Suppressor macrophage (primary cell): ENCODE measurements at regions not wholly inside any gene's neighbourhood (a gene's known extent, or its start where the extent isn't known, plus 50 kb on each side); places are given as distances from the start of the nearest gene placed in this dataset.
"Not testable (repeated sequence)": the region's sequence is repeated elsewhere in the genome, so short reads cannot be mapped to it uniquely, and the experiment has no call there.

Source experiments
- DNase-seq, 4 experiments: peaks; one replicate each; pipeline ENCODE4 v3.0.0-alpha.2; 2020 to 2022

DNA sequence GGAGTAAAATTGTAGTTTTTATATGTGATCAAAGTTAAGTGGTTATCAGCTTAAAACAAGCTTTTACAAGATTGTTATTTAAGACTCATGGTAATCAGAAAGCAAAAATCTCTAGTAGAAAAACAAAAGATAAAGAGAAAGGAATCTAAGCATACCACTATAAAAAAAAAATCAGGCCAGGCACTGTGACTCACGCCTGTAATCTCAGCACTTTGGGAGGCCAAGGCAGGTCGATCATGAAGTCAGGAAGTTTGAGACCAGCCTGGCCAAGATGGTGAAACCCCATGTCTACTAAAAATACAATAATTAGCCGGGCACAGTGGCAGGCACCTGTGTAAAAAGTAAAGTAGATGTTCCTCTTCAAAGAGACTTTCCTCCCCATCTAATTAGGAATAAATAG lies 265.9 kb upstream of the NRP1 start:
- DNase-seq: no peak

DNA sequence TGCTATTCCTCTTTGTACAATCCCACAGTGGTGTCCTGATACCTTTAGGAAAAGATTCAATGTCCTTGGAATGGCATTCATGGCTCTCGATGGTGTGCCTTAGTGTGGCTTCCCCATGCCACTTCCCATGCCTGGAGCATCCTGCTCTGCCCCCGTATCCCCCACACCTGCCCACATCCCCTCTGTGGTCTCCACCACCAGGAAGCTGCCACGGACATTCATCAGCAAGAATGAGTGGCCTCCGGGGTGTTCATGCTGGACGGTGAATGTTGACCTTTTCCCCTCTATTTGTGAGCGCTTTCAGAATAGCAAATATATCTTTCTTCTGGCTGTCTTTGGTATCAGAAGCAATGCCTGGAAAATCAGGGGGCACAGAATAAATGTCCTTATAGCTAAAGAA lies 262.0 kb upstream of the NRP1 start:
- DNase-seq: no peak

DNA sequence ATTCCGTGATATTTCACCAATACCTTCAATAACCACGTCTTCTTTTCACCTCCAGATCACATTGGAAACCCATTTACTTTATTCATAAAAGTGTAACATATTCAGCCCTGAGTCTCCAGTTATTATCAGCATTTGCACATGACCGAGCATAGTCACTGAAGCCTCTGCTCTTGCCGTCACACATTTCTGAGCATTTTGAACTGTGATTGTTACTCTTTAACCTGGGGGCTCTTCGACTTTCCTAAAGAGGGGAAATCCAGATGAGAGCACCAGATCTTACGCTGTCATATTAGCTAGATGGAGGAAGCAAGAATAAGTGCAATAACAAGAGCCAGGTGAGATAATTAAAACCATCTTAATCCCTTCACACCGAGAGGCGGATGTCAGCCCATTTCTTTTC lies 260.0 kb upstream of the NRP1 start:
- no peak for DNase-seq

DNA sequence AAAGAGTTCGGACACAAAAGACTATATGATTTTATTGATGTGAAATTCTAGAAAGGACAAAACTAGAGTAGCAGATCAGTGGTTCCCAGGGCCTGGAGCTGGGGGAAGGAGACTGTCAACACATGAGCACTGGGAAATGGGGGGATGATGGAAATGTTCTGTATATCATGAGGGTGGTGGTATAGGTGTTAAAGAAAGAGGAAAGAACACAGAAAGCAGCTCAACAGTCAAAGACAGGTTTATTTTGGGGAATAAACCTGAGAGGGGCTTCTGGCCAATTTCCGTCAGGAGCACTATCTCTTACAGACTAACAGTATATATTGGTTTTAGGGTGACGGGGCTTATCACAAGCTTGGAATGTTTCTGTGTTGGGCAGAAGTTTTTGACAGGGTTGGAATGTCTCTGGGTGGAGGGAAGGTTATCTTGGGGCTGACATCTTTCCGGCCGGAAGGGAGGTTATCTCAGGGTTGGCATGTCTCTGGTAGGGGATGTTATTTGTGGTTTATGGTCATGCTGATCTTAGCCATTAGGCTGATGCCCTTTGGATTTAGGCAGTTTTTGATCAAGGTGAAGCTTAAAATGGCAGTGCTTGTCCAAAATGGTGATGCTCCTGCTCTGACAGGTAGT lies 254.6 kb upstream of the NRP1 start:
- DNase-seq: no peak

DNA sequence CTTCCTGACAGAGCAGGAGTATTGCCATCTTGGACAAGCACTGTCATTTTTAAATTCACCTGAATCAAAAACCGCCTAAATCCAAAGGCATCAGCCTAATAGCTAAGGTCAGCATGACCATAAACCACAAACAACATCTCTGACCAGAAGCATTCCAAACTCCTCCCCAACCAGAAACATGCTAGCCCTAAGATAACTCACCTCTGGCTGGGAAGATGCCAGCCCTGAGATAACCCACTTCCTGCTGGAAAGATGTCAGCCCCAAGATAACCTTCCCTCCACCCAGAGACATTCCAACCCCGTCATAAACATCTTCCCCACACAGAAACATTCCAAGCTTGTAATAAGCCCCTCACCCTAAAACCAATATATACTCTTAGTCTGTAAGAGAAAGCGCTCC lies 250.1 kb upstream of the NRP1 start:
- not testable (repeated sequence) for DNase-seq

DNA sequence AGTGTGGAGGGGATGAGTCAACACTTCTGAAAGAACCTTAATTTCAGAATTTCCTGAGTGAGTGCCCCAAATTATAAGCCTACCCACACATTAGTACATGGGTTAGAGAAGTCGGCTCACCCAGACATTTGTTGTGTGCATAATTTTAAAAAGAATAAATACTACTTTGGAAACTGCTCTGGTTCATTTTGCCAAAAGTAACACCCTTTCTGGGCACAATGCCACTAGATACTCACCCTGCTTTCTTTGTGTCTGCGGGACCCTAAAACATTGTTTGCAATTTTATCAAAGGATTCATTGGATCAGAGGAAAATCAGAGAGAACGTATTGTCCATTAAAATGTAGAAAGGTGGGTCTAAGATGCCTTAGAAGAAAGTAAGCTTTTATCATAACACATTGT lies 245.5 kb upstream of the NRP1 start:
- no peak for DNase-seq

DNA sequence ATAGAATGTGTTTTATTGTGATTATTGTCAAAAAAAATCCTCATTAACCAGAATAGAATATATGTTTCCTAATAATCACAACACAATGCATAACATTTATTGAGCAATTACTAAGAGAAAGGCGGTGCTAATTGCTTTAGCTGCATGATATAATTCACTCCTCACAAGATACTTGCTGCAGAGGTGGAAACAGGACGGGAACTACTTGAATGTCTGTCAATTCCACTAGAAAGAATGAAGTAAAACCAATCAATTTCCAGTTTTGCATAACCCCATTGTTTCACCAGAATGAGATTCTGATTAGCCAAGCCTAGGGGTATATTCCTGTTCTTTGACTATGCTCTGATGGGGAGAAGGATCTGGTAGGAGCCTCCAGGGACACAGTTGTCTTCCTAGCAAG lies 239.1 kb upstream of the NRP1 start:
- DNase-seq: peak in 3 of 4 experiments; percentile 51 to 64 (median 63)

DNA sequence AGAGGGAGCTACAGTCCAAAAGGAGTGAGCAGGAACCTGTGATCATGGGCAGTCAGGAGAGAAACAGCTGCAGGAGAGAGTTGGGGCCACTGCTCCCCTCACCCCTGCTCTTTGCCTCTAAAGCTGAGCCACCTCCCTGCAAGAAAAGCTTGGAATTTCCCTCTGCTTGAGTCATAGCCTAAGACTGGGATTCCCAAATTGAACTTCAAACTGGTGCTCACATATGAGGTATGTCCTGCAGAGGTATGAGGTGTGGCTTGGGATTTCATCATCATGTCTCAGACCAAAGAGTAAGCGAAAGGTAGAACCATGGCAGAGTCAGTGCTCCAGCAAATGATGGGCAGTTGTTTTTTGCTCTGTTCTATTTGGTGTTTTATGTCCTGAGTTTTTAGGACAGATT lies 237.1 kb upstream of the NRP1 start:
- DNase-seq: peak in 2 of 4 experiments; percentile 13 to 14

DNA sequence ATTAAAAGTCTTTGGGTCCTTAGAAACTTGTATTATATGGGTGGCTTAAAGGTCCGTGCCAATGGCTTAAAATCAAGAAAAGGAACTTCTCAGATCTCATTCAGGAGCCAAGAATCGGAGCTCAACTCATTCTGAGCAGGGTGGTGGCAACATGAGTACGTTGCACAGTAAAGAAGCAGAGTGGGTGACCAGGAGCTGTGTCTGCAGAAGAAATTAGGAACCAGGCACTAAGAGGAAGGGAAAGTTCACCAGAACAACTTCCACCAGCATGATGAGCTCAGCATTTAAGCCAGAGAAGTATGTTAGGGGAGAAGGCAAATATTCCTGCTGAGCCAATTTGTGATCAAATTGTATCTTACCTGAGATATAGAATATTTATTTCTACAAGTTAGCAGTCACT lies 236.0 kb upstream of the NRP1 start:
- DNase-seq: peak; percentile 86 to 94 (median 90)

DNA sequence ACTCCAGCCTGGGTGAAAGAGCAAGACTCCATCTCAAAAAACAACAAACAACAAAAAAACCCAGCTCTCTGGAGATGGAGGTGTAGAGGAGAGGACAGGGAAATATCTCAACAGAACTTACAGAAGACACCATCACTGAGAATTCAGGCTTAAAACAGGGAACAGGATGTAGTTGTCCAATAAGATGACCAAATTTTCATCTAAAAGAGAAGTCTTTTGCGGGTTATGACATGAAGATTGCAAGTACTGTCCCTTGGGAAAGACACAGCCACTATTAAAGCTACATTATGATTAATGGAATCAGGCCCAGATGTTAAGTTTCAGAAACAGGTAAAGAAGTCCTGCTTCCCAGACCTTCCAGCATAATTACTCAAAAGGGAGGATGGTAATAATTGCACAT lies 235.2 kb upstream of the NRP1 start:
- peak; percentile 30 to 83 (median 56) for DNase-seq

DNA sequence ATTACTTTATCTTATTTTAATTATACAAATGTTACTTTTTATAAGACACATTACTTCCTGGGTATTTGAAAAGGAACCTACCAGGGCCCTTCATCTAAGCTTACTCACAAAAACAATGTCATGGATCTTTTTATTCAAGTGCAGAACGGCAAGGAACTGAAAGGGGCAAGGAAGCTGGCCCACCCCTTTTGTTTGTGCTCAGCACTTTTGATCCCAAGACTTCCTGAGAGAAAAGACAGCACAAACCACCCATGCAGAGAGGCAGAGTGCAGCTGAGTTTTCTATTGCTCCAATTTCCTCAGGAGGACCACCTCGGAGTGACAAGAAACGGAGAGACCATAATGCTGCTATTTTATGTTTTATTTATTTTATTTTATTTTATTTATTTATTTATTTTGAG lies 232.0 kb upstream of the NRP1 start:
- peak; percentile 13 to 62 (median 38) for DNase-seq

DNA sequence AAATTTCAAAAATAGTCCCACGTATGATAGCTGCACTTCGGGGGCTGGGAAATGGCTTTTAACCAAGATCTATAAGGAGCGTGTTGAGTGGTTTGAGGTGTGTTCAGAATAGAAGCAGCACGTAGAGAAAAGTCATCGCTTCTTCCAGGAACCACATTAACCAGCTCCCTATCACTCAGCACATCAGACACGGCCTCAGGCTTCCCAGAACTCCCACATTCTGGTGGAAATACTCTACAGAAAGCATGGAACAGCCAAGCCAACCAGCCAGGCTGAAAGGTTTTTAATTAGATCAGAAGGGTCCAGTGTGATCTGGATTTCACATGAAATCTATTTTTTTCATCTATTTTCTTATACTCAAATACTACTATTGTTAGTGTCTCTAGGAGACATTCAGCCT lies 231.5 kb upstream of the NRP1 start:
- DNase-seq: no peak

DNA sequence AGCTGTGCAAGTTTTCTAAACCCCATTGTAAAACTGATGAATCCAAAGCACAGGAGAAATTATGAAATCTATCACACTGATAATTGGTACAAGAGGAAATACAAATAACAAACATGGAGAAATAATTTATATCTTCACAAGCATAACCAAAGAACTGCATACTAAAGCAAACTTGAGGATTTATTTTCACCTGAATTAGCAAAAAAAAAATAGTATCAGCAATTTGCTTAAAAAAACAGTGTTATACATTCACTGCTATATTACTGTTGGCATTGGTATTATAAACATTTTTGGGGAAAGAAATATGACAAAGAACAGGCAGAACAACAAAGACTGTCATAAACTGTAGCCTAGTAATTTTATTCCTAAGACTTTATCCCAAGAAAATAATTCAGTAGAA lies 230.8 kb upstream of the NRP1 start:
- peak in 1 of 4 experiments; percentile 25 for DNase-seq

DNA sequence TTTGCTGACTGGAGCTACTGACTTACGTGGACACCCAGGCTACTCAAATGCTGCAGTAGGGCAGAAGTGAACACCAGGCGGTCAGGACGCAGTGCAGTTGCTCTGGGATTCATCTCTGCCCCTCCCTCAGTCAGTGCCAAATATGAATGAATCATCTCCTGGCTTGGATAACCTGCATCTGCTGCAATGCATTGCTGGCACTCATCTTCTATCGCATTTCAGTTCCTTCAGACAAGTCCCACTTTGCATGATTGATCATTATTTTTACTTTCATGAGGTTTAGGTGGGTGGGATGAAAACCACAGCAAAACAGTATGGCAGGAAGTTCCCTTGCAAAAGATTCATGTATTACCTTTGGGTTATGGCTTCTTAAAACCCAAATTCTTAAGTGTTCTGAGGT lies 224.6 kb upstream of the NRP1 start:
- DNase-seq: no peak

DNA sequence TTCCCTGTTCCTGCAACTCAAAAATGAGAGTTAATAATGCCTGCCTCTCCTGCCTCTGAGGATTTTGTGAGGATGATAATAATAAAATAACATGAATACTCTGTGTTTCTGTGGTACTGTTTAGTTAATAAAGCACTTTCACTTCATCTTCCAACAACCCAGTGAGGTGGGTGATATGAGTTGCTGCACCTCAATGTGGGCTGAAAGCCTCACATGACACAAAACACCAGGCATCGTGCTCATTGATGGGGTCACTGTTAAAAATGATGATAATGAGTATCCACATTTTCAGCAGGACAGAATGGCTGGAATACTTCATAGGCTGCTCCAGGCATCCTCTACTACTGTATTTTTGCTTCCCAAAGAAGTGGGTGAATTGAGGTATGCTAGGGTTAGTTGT lies 222.8 kb upstream of the NRP1 start:
- DNase-seq: no peak

DNA sequence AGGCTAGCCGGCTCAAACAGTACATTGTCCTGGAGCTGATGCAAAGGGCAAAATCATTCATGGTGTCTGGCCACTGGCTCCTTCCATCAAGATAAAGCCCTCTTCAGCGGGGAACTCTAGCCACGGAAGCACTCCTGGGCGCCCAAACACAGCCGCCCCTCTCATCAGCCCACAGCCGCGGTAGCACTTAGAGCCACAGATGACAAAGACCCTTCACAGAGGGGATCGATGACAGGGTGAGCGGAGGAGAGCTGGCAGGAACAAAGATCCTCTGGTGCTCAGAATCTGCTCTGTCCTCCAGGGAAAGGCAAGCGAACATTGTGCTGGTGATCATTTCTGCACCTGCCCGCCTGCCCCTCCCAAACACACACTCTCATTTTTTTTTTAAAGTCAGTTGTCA lies 222.2 kb upstream of the NRP1 start:
- DNase-seq: no peak

DNA sequence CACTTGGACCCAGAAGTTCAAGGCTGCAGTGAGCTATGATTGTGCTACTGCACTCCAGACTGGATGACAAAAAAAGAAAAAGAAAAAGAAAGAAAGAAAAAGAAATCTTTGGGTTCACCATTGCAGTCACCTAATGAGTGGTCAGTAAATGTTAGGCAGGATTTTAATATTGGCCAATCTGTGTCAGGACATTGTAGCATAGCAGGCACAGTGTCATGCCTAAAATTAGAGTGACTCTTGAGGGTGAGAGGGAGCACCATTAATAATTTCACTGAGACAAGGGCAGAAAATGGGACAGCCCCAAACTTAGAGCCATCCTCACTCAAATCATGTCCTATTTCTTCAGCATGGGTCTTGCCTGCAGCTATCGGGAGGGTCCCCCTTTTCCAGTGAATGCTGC lies 221.6 kb upstream of the NRP1 start:
- no peak for DNase-seq

DNA sequence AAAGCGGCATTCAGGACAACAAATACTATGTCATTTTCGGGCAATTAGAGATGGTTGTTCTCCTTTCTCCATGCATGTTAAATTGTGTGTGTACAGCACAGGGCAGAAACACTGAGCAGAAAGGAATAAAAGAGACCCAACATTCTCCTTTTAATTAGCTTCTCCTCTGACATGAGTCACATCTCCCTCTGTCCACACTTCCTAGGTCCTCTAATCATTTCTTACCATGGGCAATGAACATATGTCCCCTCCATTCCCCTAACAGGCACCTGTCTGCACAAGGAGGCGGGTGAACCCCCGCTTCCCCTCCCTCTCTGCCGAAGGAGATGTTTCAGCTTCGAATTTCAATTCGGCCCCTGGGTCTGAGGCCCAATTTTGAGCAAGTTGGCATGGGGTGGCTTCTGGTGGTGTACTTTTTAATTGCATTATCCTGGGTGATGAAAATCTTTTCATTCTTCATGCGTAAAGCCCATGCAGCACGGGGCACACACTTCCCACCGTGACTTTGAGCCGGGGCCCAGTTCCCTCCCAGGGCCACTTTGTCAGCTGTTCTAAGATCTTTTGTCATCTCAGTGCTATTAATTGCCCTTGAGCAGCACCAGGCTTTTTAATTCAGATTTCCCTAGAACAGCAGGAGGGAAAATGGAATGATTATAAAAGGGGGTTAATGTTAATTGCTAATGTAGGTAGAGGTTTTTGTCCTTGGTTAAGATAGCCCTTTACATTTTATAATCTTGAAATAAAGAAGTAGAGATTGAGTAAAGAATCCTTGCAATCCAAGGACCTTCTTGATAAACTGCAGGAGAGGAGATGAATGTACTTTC lies 219.5 kb upstream of the NRP1 start:
- no peak for DNase-seq

DNA sequence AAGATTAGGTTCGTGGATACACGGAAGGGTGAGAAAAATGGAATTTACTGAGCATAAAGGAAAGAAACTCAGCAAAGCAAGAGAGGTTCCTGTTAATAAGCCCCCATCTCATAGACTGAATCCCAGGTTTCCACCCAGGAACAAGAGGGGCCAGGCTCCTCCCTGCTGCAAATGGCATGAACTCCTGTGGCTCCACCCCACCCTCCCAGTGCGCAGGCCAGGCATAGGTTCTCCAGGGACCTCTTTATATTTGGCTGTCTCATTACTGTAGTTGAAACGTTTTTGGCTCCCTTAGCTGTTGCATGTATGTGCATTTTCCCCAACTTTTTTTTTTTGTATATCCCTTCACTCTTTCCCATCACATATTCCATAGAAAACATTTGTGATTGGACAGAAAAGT lies 217.8 kb upstream of the NRP1 start:
- no peak for DNase-seq

DNA sequence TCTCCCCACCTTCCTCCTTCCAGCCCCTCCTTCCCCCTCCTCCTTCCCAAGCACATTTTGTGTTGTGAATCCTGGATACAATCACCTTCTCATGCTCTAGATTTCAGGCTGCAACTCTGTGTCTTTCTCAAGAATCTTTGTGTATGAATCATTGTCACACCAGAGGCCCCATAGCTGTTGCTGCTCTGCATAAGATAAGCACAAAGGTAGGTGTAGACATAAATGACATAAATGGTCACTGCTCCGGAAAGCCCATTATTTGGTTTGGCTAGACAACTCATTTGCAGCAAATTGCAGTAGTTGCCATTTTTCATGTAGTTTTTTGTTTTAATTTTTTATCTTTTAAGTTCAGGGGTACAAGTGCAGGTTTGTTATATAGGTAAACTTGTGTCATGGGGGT lies 216.3 kb upstream of the NRP1 start:
- peak in 2 of 4 experiments; percentile 28 to 41 for DNase-seq

DNA sequence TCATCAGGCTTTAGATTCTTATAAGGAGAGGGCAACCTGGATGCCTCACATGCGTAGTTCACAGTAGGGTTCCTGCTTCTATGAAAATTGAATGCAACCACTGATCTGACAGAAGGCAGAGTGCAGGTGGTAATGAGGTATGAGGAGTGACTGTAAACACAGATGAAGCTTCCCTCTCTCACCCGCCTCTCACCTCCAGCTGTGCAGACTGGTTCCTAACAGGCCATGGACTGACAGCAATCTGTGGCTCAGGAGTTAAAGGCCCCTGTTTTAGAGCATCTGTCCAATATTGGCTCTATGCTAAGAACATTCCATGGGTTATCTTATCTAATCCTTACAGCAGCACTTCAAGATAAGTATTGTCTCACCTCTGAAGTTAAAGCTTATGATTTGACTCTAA lies 213.5 kb upstream of the NRP1 start:
- no peak for DNase-seq

DNA sequence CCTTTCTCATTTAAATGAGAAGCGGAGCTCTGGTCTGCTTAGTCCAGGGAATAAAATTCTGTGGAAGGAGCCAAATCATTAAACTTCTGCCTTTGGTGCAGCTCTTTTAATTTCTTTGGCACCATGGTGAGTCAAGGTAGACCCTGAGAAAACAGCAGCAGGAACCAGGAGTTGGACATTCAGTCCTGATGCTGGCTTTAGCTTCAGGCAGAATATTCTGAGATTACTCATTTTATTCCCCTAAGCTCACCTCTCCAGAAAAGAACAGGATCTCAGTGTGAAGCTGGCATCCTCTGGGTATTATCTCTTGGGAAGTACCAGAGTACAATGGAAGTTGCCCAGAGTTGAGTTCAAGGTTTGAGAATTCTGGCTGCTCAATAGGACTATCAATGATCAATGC lies 211.6 kb upstream of the NRP1 start:
- no peak for DNase-seq

DNA sequence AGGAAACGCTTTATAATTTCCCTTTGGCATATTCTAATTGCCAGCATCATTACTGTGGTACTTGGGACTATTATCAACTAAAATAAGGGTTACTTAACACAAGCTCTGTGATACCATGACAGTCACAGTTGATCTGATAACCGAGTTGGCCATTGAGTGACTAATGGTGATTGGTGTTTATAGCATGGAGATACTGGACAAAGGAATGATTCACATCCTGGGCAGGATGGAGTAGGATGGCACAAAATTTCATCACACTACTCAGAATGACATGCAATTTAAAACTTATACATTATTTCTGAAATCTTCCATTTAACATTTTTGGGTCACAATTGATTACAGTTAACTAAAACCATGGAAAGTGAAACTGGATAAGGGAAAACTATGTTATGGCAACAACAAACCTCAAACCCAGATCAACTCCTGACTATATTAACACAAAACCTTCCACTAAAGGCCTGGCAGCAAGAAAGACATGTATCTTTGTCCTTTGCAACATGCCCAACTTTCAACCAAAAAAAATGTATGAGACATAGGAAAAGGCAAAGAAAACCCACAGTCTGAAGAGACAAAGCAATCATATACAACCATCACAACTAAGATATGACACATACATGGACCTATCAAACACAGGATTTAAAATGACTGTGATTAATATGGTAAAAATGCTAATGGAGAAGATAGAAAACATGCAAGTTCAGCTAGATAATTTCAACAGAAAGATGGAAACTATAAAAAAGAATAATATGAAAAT lies 208.5 kb upstream of the NRP1 start:
- peak in 2 of 4 experiments; percentile 27 to 53 for DNase-seq

DNA sequence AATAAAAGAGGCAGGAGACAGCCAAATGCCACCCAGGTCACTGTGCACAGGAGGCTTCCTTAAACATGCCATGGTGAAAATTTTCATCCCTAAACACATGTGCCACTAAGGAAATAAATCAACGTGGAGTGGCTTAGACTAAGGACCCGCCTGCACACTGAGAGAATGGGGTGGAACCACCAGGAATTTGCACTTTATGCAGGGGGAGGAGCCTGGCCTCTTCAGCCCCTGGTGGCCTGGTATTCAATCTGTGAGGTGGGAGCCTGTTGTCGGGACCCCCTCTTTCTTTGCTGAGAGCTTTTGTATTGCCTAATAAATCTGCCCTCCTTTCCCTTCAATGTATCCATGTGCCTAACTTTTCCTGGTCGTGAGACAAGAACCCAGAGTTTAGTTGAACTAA lies 204.6 kb upstream of the NRP1 start:
- DNase-seq: no peak
